ENCODE measurements at regions not wholly inside any gene's neighbourhood (a gene's known extent, or its start where the extent isn't known, plus 50 kb on each side); places are given as distances from the start of the nearest gene placed in this dataset.
"Not testable (repeated sequence)": the region's sequence is repeated elsewhere in the genome, so short reads cannot be mapped to it uniquely, and the experiment has no call there.

- DNase-seq: no peak
- H4K20me1 ChIP-seq (ENCODE audit: control insufficient read depth, insufficient read depth, low read length, poor library complexity, severe bottlenecking): no peaks in the 10 kb centered on the region
- Mint-ChIP-seq H3K4me3 (no peak overlapping the region), H3K27me3 (no peaks in the 10 kb centered on the region), H3K9me3 (ENCODE audit: insufficient read depth) (peaks cover 5% of the 10 kb centered on the region), H3K27ac (no peak overlapping the region), H3K4me1 (no peaks in the 10 kb centered on the region)
- H3K9ac ChIP-seq (ENCODE audit: low read length): no peak overlapping the region
- TF ChIP-seq CTCF (IDR thresholded peaks at IDR 0.05) (no peak), EZH2 (IDR thresholded peaks at IDR 0.05; ENCODE audit: borderline replicate concordance, insufficient read depth, low read depth, low read length, poor library complexity, severe bottlenecking) (no peak)
- H3K4me2 ChIP-seq (replicated peaks; ENCODE audit: low read depth, low read length, poor library complexity, severe bottlenecking): no peak overlapping the region
- ChIA-PET POLR2A (no interaction called here), CTCF (no interaction called here)
- WGBS (ENCODE audit: insufficient coverage): 100% methylated on average over 1 of the region's 3 CpGs
- H3K4me1 ChIP-seq (ENCODE audit: control insufficient read depth in 2 of 2, insufficient read depth in 2 of 2, low read length in 2 of 2): no peaks in the 10 kb centered on the region
- no peak overlapping the region for H3K27ac ChIP-seq (ENCODE audit: low read length in 2 of 2)
- no peak overlapping the region for H2AFZ ChIP-seq (ENCODE audit: insufficient read depth, low read depth, low read length, poor library complexity, severe bottlenecking)
- ATAC-seq (ENCODE audit: low read depth): no peak
- no peaks in the 10 kb centered on the region for H3K36me3 ChIP-seq (replicated peaks in 1 of 2; ENCODE audit: control extremely low read depth in 1 of 2, control insufficient read depth in 1 of 2, extremely low read depth in 1 of 2, insufficient read depth in 2 of 2, low read length in 1 of 2)
- intact Hi-C loops (cut with micrococcal nuclease): no loop called here
- no peaks in the 10 kb centered on the region for H3K79me2 ChIP-seq (ENCODE audit: control insufficient read depth, insufficient read depth, low read length)
- peaks cover 0 to 13% (median 6%) of the 10 kb centered on the region in 3 donors for H3K9me3 ChIP-seq (ENCODE audit: control extremely low read depth in 1 of 3, control insufficient read depth in 2 of 3, insufficient read depth in 1 of 3, low read length in 2 of 3)
- H3K4me3 ChIP-seq (ENCODE audit: control extremely low read depth in 1 of 5, extremely low read depth in 1 of 5, insufficient read depth in 1 of 5, low read depth in 2 of 5, low read length in 4 of 5): no peak overlapping the region
- H3K27me3 ChIP-seq (replicated peaks in 1 of 4; ENCODE audit: control extremely low read depth in 1 of 4, control insufficient read depth in 3 of 4, insufficient read depth in 4 of 4, low read length in 3 of 4): no peaks in the 10 kb centered on the region
These were observed 573.2 kb downstream of the SOX5 start for GRCh38 chr12:23376238-23376637.

GRCh38 chr12:23380419-23381100 lies 568.9 kb downstream of the SOX5 start:
- Histone ChIP-seq H3K27ac (ENCODE audit: low read length in 2 of 2) (no peak overlapping the region), H3K4me2 (replicated peaks; ENCODE audit: low read depth, low read length, poor library complexity, severe bottlenecking) (no peak overlapping the region), H3K4me3 (ENCODE audit: control extremely low read depth in 1 of 5, extremely low read depth in 1 of 5, insufficient read depth in 1 of 5, low read depth in 2 of 5, low read length in 4 of 5) (no peak overlapping the region), H3K9me3 (ENCODE audit: control extremely low read depth in 1 of 3, control insufficient read depth in 2 of 3, insufficient read depth in 1 of 3, low read length in 2 of 3) (peaks cover 0 to 10% (median 6%) of the 10 kb centered on the region in 3 donors), H3K79me2 (ENCODE audit: control insufficient read depth, insufficient read depth, low read length) (no peaks in the 10 kb centered on the region), H4K20me1 (ENCODE audit: control insufficient read depth, insufficient read depth, low read length, poor library complexity, severe bottlenecking) (no peaks in the 10 kb centered on the region), H3K27me3 (replicated peaks in 1 of 4; ENCODE audit: control extremely low read depth in 1 of 4, control insufficient read depth in 3 of 4, insufficient read depth in 4 of 4, low read length in 3 of 4) (no peaks in the 10 kb centered on the region), H2AFZ (ENCODE audit: insufficient read depth, low read depth, low read length, poor library complexity, severe bottlenecking) (no peak overlapping the region), H3K9ac (ENCODE audit: low read length) (no peak overlapping the region), H3K36me3 (replicated peaks in 1 of 2; ENCODE audit: control extremely low read depth in 1 of 2, control insufficient read depth in 1 of 2, extremely low read depth in 1 of 2, insufficient read depth in 2 of 2, low read length in 1 of 2) (no peaks in the 10 kb centered on the region), H3K4me1 (ENCODE audit: control insufficient read depth in 2 of 2, insufficient read depth in 2 of 2, low read length in 2 of 2) (no peaks in the 10 kb centered on the region)
- Mint-ChIP-seq H3K27ac (no peak overlapping the region), H3K27me3 (peaks cover 3% of the 10 kb centered on the region), H3K4me3 (no peak overlapping the region), H3K4me1 (no peaks in the 10 kb centered on the region), H3K9me3 (ENCODE audit: insufficient read depth) (peaks cover 5% of the 10 kb centered on the region)
- POLR2A ChIA-PET: no interaction called here
- CTCF ChIA-PET: no interaction called here
- TF ChIP-seq EZH2 (IDR thresholded peaks at IDR 0.05; ENCODE audit: borderline replicate concordance, insufficient read depth, low read depth, low read length, poor library complexity, severe bottlenecking) (no peak), CTCF (IDR thresholded peaks at IDR 0.05) (no peak)
- intact Hi-C loops (cut with micrococcal nuclease): no loop called here
- no peak for DNase-seq
- ATAC-seq (ENCODE audit: low read depth): no peak
- 82% methylated on average over 2 of the region's 4 CpGs for WGBS (ENCODE audit: insufficient coverage)

DNA sequence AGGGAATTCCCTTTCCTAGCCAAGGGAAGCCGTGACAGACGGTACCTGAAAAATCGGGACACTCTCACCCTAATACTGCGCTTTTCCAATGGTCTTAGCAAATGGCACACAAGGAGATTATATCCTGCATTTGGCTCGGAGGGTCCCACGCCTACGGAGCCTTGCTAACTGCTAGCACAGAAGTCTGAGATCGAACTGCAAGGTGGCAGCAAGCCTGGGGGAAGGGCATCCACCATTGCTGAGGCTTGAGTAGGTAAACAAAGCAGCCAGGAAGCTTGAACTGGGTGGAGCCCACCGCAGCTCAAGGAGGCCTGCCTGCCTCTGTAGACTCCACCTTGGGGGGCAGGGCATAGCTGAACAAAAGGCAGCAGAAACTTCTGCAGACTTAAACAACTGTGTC lies 560.6 kb downstream of the SOX5 start:
- CTCF ChIA-PET; intact Hi-C loops (cut with micrococcal nuclease); ATAC-seq (ENCODE audit: low read depth); H3K9ac ChIP-seq (ENCODE audit: low read length); H3K27ac Mint-ChIP-seq; H3K27ac ChIP-seq (ENCODE audit: low read length in 2 of 2); H3K9me3 ChIP-seq (ENCODE audit: control extremely low read depth in 1 of 3, control insufficient read depth in 2 of 3, insufficient read depth in 1 of 3, low read length in 2 of 3); POLR2A ChIA-PET; H2AFZ ChIP-seq (ENCODE audit: insufficient read depth, low read depth, low read length, poor library complexity, severe bottlenecking); H3K4me3 ChIP-seq (ENCODE audit: control extremely low read depth in 1 of 5, extremely low read depth in 1 of 5, insufficient read depth in 1 of 5, low read depth in 2 of 5, low read length in 4 of 5); DNase-seq; H4K20me1 ChIP-seq (ENCODE audit: control insufficient read depth, insufficient read depth, low read length, poor library complexity, severe bottlenecking); H3K4me1 ChIP-seq (ENCODE audit: control insufficient read depth in 2 of 2, insufficient read depth in 2 of 2, low read length in 2 of 2); H3K4me3 Mint-ChIP-seq; H3K4me1 Mint-ChIP-seq; H3K36me3 ChIP-seq (replicated peaks in 1 of 2; ENCODE audit: control extremely low read depth in 1 of 2, control insufficient read depth in 1 of 2, extremely low read depth in 1 of 2, insufficient read depth in 2 of 2, low read length in 1 of 2); H3K79me2 ChIP-seq (ENCODE audit: control insufficient read depth, insufficient read depth, low read length); H3K4me2 ChIP-seq (replicated peaks; ENCODE audit: low read depth, low read length, poor library complexity, severe bottlenecking); H3K9me3 Mint-ChIP-seq (ENCODE audit: insufficient read depth); H3K27me3 ChIP-seq (replicated peaks in 1 of 4; ENCODE audit: control extremely low read depth in 1 of 4, control insufficient read depth in 3 of 4, insufficient read depth in 4 of 4, low read length in 3 of 4): not testable (repeated sequence)
- 93% methylated on average over 9 of the region's 9 CpGs for WGBS (ENCODE audit: insufficient coverage)
- peaks cover 11% of the 10 kb centered on the region for H3K27me3 Mint-ChIP-seq

Measured in B cell (primary cell).